ENCODE measurements at regions not wholly inside any gene's neighbourhood (a gene's known extent, or its start where the extent isn't known, plus 50 kb on each side); places are given as distances from the start of the nearest gene placed in this dataset.

DNA sequence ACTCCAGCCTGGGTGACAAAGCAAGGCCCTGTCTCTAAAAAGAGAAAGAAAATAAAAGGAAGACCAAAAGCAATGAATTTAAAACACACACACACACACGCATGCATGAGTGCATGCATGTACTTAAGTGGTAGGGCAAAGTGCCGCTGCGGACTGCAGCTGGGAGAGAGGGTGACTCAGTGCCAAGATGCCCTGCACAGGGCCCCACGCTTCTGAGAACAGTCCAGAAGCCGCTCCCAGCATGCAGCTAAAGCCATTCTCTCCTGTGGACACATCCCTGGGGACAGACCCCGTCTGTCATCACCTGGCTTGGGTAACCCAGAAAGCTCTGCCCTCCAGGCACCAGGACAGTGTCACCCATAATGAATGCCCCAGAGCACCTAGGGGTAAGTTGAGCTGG, 61.0 kb upstream of the MYL10 start:
- TF ChIP-seq, protein P1, sequence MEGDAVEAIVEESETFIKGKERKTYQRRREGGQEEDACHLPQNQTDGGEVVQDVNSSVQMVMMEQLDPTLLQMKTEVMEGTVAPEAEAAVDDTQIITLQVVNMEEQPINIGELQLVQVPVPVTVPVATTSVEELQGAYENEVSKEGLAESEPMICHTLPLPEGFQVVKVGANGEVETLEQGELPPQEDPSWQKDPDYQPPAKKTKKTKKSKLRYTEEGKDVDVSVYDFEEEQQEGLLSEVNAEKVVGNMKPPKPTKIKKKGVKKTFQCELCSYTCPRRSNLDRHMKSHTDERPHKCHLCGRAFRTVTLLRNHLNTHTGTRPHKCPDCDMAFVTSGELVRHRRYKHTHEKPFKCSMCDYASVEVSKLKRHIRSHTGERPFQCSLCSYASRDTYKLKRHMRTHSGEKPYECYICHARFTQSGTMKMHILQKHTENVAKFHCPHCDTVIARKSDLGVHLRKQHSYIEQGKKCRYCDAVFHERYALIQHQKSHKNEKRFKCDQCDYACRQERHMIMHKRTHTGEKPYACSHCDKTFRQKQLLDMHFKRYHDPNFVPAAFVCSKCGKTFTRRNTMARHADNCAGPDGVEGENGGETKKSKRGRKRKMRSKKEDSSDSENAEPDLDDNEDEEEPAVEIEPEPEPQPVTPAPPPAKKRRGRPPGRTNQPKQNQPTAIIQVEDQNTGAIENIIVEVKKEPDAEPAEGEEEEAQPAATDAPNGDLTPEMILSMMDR (IDR thresholded peaks at IDR 0.05; ENCODE audit: poor library complexity, severe bottlenecking), result no peak
- TF ChIP-seq POLR2AphosphoS5 (IDR thresholded peaks at IDR 0.05), result no peak
- TF ChIP-seq MXI1 (conservative IDR thresholded peaks at IDR 0.05; ENCODE audit: poor library complexity, severe bottlenecking), result no peak
- TF ChIP-seq, protein P2, sequence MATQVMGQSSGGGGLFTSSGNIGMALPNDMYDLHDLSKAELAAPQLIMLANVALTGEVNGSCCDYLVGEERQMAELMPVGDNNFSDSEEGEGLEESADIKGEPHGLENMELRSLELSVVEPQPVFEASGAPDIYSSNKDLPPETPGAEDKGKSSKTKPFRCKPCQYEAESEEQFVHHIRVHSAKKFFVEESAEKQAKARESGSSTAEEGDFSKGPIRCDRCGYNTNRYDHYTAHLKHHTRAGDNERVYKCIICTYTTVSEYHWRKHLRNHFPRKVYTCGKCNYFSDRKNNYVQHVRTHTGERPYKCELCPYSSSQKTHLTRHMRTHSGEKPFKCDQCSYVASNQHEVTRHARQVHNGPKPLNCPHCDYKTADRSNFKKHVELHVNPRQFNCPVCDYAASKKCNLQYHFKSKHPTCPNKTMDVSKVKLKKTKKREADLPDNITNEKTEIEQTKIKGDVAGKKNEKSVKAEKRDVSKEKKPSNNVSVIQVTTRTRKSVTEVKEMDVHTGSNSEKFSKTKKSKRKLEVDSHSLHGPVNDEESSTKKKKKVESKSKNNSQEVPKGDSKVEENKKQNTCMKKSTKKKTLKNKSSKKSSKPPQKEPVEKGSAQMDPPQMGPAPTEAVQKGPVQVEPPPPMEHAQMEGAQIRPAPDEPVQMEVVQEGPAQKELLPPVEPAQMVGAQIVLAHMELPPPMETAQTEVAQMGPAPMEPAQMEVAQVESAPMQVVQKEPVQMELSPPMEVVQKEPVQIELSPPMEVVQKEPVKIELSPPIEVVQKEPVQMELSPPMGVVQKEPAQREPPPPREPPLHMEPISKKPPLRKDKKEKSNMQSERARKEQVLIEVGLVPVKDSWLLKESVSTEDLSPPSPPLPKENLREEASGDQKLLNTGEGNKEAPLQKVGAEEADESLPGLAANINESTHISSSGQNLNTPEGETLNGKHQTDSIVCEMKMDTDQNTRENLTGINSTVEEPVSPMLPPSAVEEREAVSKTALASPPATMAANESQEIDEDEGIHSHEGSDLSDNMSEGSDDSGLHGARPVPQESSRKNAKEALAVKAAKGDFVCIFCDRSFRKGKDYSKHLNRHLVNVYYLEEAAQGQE (IDR thresholded peaks at IDR 0.05; ENCODE audit: borderline replicate concordance), result no peak
- TF ChIP-seq EP300 (conservative IDR thresholded peaks at IDR 0.05; ENCODE audit: poor library complexity, severe bottlenecking), result no peak
- TF ChIP-seq RAD21 (conservative IDR thresholded peaks at IDR 0.05), result no peak
- TF ChIP-seq TAF1 (IDR thresholded peaks at IDR 0.05; ENCODE audit: low read depth), result no peak
- TF ChIP-seq EZH2 (IDR thresholded peaks at IDR 0.05; ENCODE audit: borderline replicate concordance, insufficient read depth, low read length, poor library complexity, severe bottlenecking), result no peak
